ENCODE measurements at regions not wholly inside any gene's neighbourhood (a gene's known extent, or its start where the extent isn't known, plus 50 kb on each side); places are given as distances from the start of the nearest gene placed in this dataset.

GRCh38 chr5:173534031-173534430, 82.4 kb downstream of the BOD1 start:
- no peak for TF ChIP-seq CTCF (IDR thresholded peaks at IDR 0.05)
- no peak for DNase-seq
- H3K4me3 Mint-ChIP-seq = no peak overlapping the region
- H3K27ac Mint-ChIP-seq = no peak overlapping the region
- H3K36me3 Mint-ChIP-seq (ENCODE audit: low read depth) = no peaks in the 10 kb centered on the region
- no peaks in the 10 kb centered on the region for H3K9me3 Mint-ChIP-seq
- H3K27me3 Mint-ChIP-seq (ENCODE audit: insufficient read depth) = peaks cover 11% of the 10 kb centered on the region
- H3K4me1 Mint-ChIP-seq (ENCODE audit: low read depth) = peaks cover 6% of the 10 kb centered on the region; the same call in 1 of the 2 replicates

GRCh38 chr5:173532689-173533250, 83.7 kb downstream of the BOD1 start:
- Mint-ChIP-seq H3K4me1 (ENCODE audit: low read depth) (peaks cover 6% of the 10 kb centered on the region; the same call in 1 of the 2 replicates), H3K36me3 (ENCODE audit: low read depth) (no peaks in the 10 kb centered on the region), H3K27ac (no peak overlapping the region), H3K9me3 (no peaks in the 10 kb centered on the region), H3K4me3 (no peak overlapping the region), H3K27me3 (ENCODE audit: insufficient read depth) (peaks cover 11% of the 10 kb centered on the region)
- TF ChIP-seq CTCF (IDR thresholded peaks at IDR 0.05) = no peak
- no peak for DNase-seq

- peaks cover 6% of the 10 kb centered on the region; the same call in 1 of the 2 replicates for H3K4me1 Mint-ChIP-seq (ENCODE audit: low read depth)
- H3K4me3 Mint-ChIP-seq = no peak overlapping the region
- H3K9me3 Mint-ChIP-seq = no peaks in the 10 kb centered on the region
- DNase-seq = no peak
- no peak for TF ChIP-seq CTCF (IDR thresholded peaks at IDR 0.05)
- H3K27ac Mint-ChIP-seq = no peak overlapping the region
- H3K36me3 Mint-ChIP-seq (ENCODE audit: low read depth) = no peaks in the 10 kb centered on the region
- H3K27me3 Mint-ChIP-seq (ENCODE audit: insufficient read depth) = peaks cover 11% of the 10 kb centered on the region
These were observed 84.6 kb downstream of the BOD1 start for GRCh38 chr5:173531863-173532262.

GRCh38 chr5:173530547-173530946, 85.9 kb downstream of the BOD1 start:
- Mint-ChIP-seq H3K27ac (no peak overlapping the region), H3K4me1 (ENCODE audit: low read depth) (no peaks in the 10 kb centered on the region), H3K36me3 (ENCODE audit: low read depth) (no peaks in the 10 kb centered on the region), H3K9me3 (no peaks in the 10 kb centered on the region), H3K27me3 (ENCODE audit: insufficient read depth) (peaks cover 8% of the 10 kb centered on the region), H3K4me3 (no peak overlapping the region)
- no peak for DNase-seq
- TF ChIP-seq CTCF (IDR thresholded peaks at IDR 0.05) = peak; percentile 49

GRCh38 chr5:173529861-173530260, 86.6 kb downstream of the BOD1 start:
- no peak for TF ChIP-seq CTCF (IDR thresholded peaks at IDR 0.05)
- H3K9me3 Mint-ChIP-seq = no peaks in the 10 kb centered on the region
- H3K4me1 Mint-ChIP-seq (ENCODE audit: low read depth) = no peaks in the 10 kb centered on the region
- no peak overlapping the region for H3K4me3 Mint-ChIP-seq
- no peak overlapping the region for H3K27ac Mint-ChIP-seq
- H3K27me3 Mint-ChIP-seq (ENCODE audit: insufficient read depth) = peaks cover 8% of the 10 kb centered on the region
- H3K36me3 Mint-ChIP-seq (ENCODE audit: low read depth) = no peaks in the 10 kb centered on the region
- DNase-seq = no peak

GRCh38 chr5:173527671-173528070, 88.8 kb downstream of the BOD1 start:
- Mint-ChIP-seq H3K27me3 (ENCODE audit: insufficient read depth) (peaks cover 10% of the 10 kb centered on the region), H3K27ac (no peak overlapping the region), H3K4me1 (ENCODE audit: low read depth) (no peaks in the 10 kb centered on the region), H3K36me3 (ENCODE audit: low read depth) (no peaks in the 10 kb centered on the region), H3K4me3 (no peak overlapping the region), H3K9me3 (no peaks in the 10 kb centered on the region)
- TF ChIP-seq CTCF (IDR thresholded peaks at IDR 0.05) = no peak
- DNase-seq = no peak

Measured in HFFc6 (cell line).